ENCODE measurements at regions not wholly inside any gene's neighbourhood (a gene's known extent, or its start where the extent isn't known, plus 50 kb on each side); places are given as distances from the start of the nearest gene placed in this dataset.

- no peak overlapping the region for H3K27ac ChIP-seq (ENCODE audit: insufficient read depth, low read length)
- H3K4me1 ChIP-seq (ENCODE audit: control insufficient read depth, extremely low read depth, insufficient read depth, low read length), result no peaks in the 10 kb centered on the region
- H3K36me3 ChIP-seq (ENCODE audit: control insufficient read depth, insufficient read depth, low read length), result no peaks in the 10 kb centered on the region
- no peak overlapping the region for H3K9ac ChIP-seq (ENCODE audit: insufficient read depth, low read length)
- H3K27me3 ChIP-seq (ENCODE audit: control insufficient read depth, insufficient read depth, low read length), result no peaks in the 10 kb centered on the region
- DNase-seq (ENCODE audit: low read depth in 2 of 2), result no peak
- no peak overlapping the region for H3K4me2 ChIP-seq (ENCODE audit: extremely low read depth, insufficient read depth, low read length)
- H3K79me2 ChIP-seq (ENCODE audit: control insufficient read depth, insufficient read depth, low read length), result no peaks in the 10 kb centered on the region
- no peak overlapping the region for H3K4me3 ChIP-seq (replicated peaks in 1 of 4; ENCODE audit: control extremely low read depth in 1 of 4, insufficient read depth in 1 of 4, low read depth in 3 of 4, low read length in 4 of 4)
- TF ChIP-seq CTCF (conservative IDR thresholded peaks at IDR 0.05 in 1 of 2, IDR thresholded peaks at IDR 0.05 in 1 of 2; ENCODE audit: low read depth in 1 of 2, low read length in 2 of 2), result no peak
- no peak for TF ChIP-seq EZH2 (IDR thresholded peaks at IDR 0.05; ENCODE audit: low read length, missing control alignments)
- H3K9me3 ChIP-seq (ENCODE audit: control insufficient read depth, insufficient read depth, low read depth, low read length), result no peaks in the 10 kb centered on the region
- no peak overlapping the region for H2AFZ ChIP-seq (ENCODE audit: low read length)
- no peaks in the 10 kb centered on the region for H4K20me1 ChIP-seq (ENCODE audit: control insufficient read depth, extremely low read depth, insufficient read depth, low read length)
Observed at GRCh38 chr4:34362654-34363053, 1881.7 kb downstream of the ARAP2 start.

- H3K79me2 ChIP-seq (ENCODE audit: control insufficient read depth, insufficient read depth, low read length), result no peaks in the 10 kb centered on the region
- H3K4me3 ChIP-seq (replicated peaks in 1 of 4; ENCODE audit: control extremely low read depth in 1 of 4, insufficient read depth in 1 of 4, low read depth in 3 of 4, low read length in 4 of 4), result no peak overlapping the region
- H2AFZ ChIP-seq (ENCODE audit: low read length), result no peak overlapping the region
- H3K27ac ChIP-seq (ENCODE audit: insufficient read depth, low read length), result no peak overlapping the region
- no peaks in the 10 kb centered on the region for H3K9me3 ChIP-seq (ENCODE audit: control insufficient read depth, insufficient read depth, low read depth, low read length)
- no peaks in the 10 kb centered on the region for H3K27me3 ChIP-seq (ENCODE audit: control insufficient read depth, insufficient read depth, low read length)
- H4K20me1 ChIP-seq (ENCODE audit: control insufficient read depth, extremely low read depth, insufficient read depth, low read length), result no peaks in the 10 kb centered on the region
- H3K4me1 ChIP-seq (ENCODE audit: control insufficient read depth, extremely low read depth, insufficient read depth, low read length), result no peaks in the 10 kb centered on the region
- H3K9ac ChIP-seq (ENCODE audit: insufficient read depth, low read length), result no peak overlapping the region
- no peak overlapping the region for H3K4me2 ChIP-seq (ENCODE audit: extremely low read depth, insufficient read depth, low read length)
- DNase-seq (ENCODE audit: low read depth in 2 of 2), result no peak
- H3K36me3 ChIP-seq (ENCODE audit: control insufficient read depth, insufficient read depth, low read length), result no peaks in the 10 kb centered on the region
- TF ChIP-seq CTCF (conservative IDR thresholded peaks at IDR 0.05 in 1 of 2, IDR thresholded peaks at IDR 0.05 in 1 of 2; ENCODE audit: low read depth in 1 of 2, low read length in 2 of 2) (no peak), EZH2 (IDR thresholded peaks at IDR 0.05; ENCODE audit: low read length, missing control alignments) (no peak)
Observed at GRCh38 chr4:34363842-34364241, 1880.5 kb downstream of the ARAP2 start.

- Histone ChIP-seq H3K4me2 (ENCODE audit: extremely low read depth, insufficient read depth, low read length) (no peak overlapping the region), H3K79me2 (ENCODE audit: control insufficient read depth, insufficient read depth, low read length) (no peaks in the 10 kb centered on the region), H3K9ac (ENCODE audit: insufficient read depth, low read length) (no peak overlapping the region), H2AFZ (ENCODE audit: low read length) (no peak overlapping the region), H3K9me3 (ENCODE audit: control insufficient read depth, insufficient read depth, low read depth, low read length) (no peaks in the 10 kb centered on the region), H3K27me3 (ENCODE audit: control insufficient read depth, insufficient read depth, low read length) (no peaks in the 10 kb centered on the region), H3K27ac (ENCODE audit: insufficient read depth, low read length) (no peak overlapping the region), H3K36me3 (ENCODE audit: control insufficient read depth, insufficient read depth, low read length) (no peaks in the 10 kb centered on the region), H3K4me1 (ENCODE audit: control insufficient read depth, extremely low read depth, insufficient read depth, low read length) (no peaks in the 10 kb centered on the region), H4K20me1 (ENCODE audit: control insufficient read depth, extremely low read depth, insufficient read depth, low read length) (no peaks in the 10 kb centered on the region), H3K4me3 (replicated peaks in 1 of 4; ENCODE audit: control extremely low read depth in 1 of 4, insufficient read depth in 1 of 4, low read depth in 3 of 4, low read length in 4 of 4) (no peak overlapping the region)
- TF ChIP-seq EZH2 (IDR thresholded peaks at IDR 0.05; ENCODE audit: low read length, missing control alignments) (no peak), CTCF (conservative IDR thresholded peaks at IDR 0.05 in 1 of 2, IDR thresholded peaks at IDR 0.05 in 1 of 2; ENCODE audit: low read depth in 1 of 2, low read length in 2 of 2) (no peak)
- DNase-seq (ENCODE audit: low read depth in 2 of 2), result no peak
Observed at GRCh38 chr4:34365946-34366345, 1878.4 kb downstream of the ARAP2 start.

Data from fibroblast of lung (primary cell).